SK-N-MC (cell line): ENCODE measurements at regions not wholly inside any gene's neighbourhood (a gene's known extent, or its start where the extent isn't known, plus 50 kb on each side); places are given as distances from the start of the nearest gene placed in this dataset.

ENCODE experiments used
- EZH2 ChIP-seq: fragments of 200-600 bp; sonication (generic); IDR thresholded peaks from one replicate; pipeline ENCODE4 v1.6.1; 2017; ENCODE audit warnings: antibody characterized with exemption
- POLR2AphosphoS5 ChIP-seq: IDR thresholded peaks from 2 replicates; pipeline ENCODE4 v1.6.1; 2012; ENCODE audit warnings: mild to moderate bottlenecking, low read depth, low read length, borderline replicate concordance

- TF ChIP-seq EZH2 (no peak), POLR2AphosphoS5 (no peak)
Measured at GRCh38 chr11:91854780-91855179, 369.8 kb upstream of the FAT3 start.
